GM06990 (cell line): ENCODE measurements at regions not wholly inside any gene's neighbourhood (a gene's known extent, or its start where the extent isn't known, plus 50 kb on each side); places are given as distances from the start of the nearest gene placed in this dataset.

Experiments used
- DNase-seq: peaks from one replicate; pipeline ENCODE4 v3.0.0-alpha.2; 2011; ENCODE audit not compliant: insufficient read length; ENCODE audit errors: extremely low read depth
- H3K27me3 ChIP-seq: replicated peaks from 2 replicates; pipeline ENCODE4 v1.6.0; 2011; ENCODE audit warnings: low read length; ENCODE audit not compliant: control insufficient read depth, insufficient read depth
- H3K36me3 ChIP-seq: 2 replicates; pipeline ENCODE4 v1.5.1; 2011; ENCODE audit warnings: low read length; ENCODE audit not compliant: control insufficient read depth, insufficient read depth
- H3K4me3 ChIP-seq: replicated peaks from 2 replicates; pipeline ENCODE4 v1.5.1; 2011; ENCODE audit warnings: low read depth, mild to moderate bottlenecking, control low read depth, low read length
- CTCF ChIP-seq: IDR thresholded peaks from 2 replicates; pipeline ENCODE4 v1.5.1; 2011; ENCODE audit warnings: low read length, control low read depth, mild to moderate bottlenecking, inconsistent platforms; ENCODE audit not compliant: insufficient read depth, poor library complexity, severe bottlenecking

GRCh38 chr1:192038567-192038966 is 119.7 kb upstream of the RGS18 start:
- H3K4me3 ChIP-seq: no peak overlapping the region
- no peak for DNase-seq
- no peaks in the 10 kb centered on the region for H3K36me3 ChIP-seq
- TF ChIP-seq CTCF: no peak
- no peaks in the 10 kb centered on the region for H3K27me3 ChIP-seq

GRCh38 chr1:192045131-192045530 is 113.1 kb upstream of the RGS18 start:
- no peak for DNase-seq
- H3K36me3 ChIP-seq: no peaks in the 10 kb centered on the region
- H3K27me3 ChIP-seq: no peaks in the 10 kb centered on the region; the same call in 1 of the 2 replicates
- no peak for TF ChIP-seq CTCF
- H3K4me3 ChIP-seq: no peak overlapping the region

GRCh38 chr1:192053531-192053971 is 104.7 kb upstream of the RGS18 start:
- DNase-seq: no peak
- no peaks in the 10 kb centered on the region; the same call in none of the 2 replicates for H3K27me3 ChIP-seq
- no peaks in the 10 kb centered on the region for H3K36me3 ChIP-seq
- no peak overlapping the region for H3K4me3 ChIP-seq
- TF ChIP-seq CTCF: no peak

- Histone ChIP-seq H3K4me3 (no peak overlapping the region), H3K36me3 (no peaks in the 10 kb centered on the region), H3K27me3 (no peaks in the 10 kb centered on the region; the same call in 1 of the 2 replicates)
- no peak for TF ChIP-seq CTCF
- DNase-seq: no peak
Measured at GRCh38 chr1:192057766-192058165, 100.5 kb upstream of the RGS18 start.

- Histone ChIP-seq H3K36me3 (no peaks in the 10 kb centered on the region), H3K4me3 (no peak overlapping the region), H3K27me3 (no peaks in the 10 kb centered on the region; the same call in 1 of the 2 replicates)
- TF ChIP-seq CTCF: no peak
- no peak for DNase-seq
Measured at GRCh38 chr1:192059407-192059806, 98.9 kb upstream of the RGS18 start.

GRCh38 chr1:192061556-192061955 is 96.7 kb upstream of the RGS18 start:
- DNase-seq: no peak
- no peak for TF ChIP-seq CTCF
- no peaks in the 10 kb centered on the region for H3K36me3 ChIP-seq

More at GRCh38 chr1:192061556-192061955, 96.7 kb upstream of the RGS18 start:
- Histone ChIP-seq H3K4me3 (no peak overlapping the region), H3K27me3 (no peaks in the 10 kb centered on the region; the same call in 1 of the 2 replicates)
